Breast epithelium (tissue), 3 donors: ENCODE measurements at regions not wholly inside any gene's neighbourhood (a gene's known extent, or its start where the extent isn't known, plus 50 kb on each side); places are given as distances from the start of the nearest gene placed in this dataset.

ENCODE experiments used
- POLR2A ChIP-seq: fragments of 450-650 bp; IDR thresholded peaks from one replicate; pipeline ENCODE4 v1.6.1; 2016; ENCODE audit warnings: antibody characterized with exemption, mild to moderate bottlenecking, moderate library complexity
- POLR2AphosphoS5 ChIP-seq, 3 donors: sonication (generic); formaldehyde crosslinking; IDR thresholded peaks; one replicate each; pipeline ENCODE4 v1.6.1; 2017; ENCODE audit warnings: antibody characterized with exemption in 3 of 3
- TF ChIP-seq, protein P1 (sequence below), 3 donors: fragments of 450-650 bp; IDR thresholded peaks; one replicate each; pipeline ENCODE4 v1.5.1; 2016 to 2017; ENCODE audit warnings: antibody characterized with exemption in 3 of 3, mild to moderate bottlenecking in 3 of 3, moderate library complexity in 3 of 3

DNA sequence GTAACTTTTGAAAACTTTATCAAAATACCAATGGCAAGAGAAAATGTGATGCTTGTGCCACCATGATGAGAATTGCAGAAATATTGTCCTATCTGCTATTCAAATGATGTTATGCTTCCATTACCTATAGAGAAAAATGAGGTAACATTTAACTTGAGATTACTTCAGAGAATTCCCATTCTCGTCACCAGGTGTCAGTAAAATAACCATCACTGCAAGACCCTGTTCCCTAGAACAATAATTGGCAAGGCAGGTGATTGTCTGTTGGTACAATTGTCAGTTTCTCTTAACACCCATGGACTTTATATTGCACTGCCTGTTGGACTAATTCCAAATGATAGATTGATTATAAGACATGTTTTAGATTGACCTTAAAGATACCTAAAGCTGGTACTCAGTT is 179.9 kb downstream of the GABRG1 start:
- TF ChIP-seq POLR2A (no peak), POLR2AphosphoS5 (IDR thresholded peaks at IDR 0.05) (no peak)
- TF ChIP-seq, protein P1, sequence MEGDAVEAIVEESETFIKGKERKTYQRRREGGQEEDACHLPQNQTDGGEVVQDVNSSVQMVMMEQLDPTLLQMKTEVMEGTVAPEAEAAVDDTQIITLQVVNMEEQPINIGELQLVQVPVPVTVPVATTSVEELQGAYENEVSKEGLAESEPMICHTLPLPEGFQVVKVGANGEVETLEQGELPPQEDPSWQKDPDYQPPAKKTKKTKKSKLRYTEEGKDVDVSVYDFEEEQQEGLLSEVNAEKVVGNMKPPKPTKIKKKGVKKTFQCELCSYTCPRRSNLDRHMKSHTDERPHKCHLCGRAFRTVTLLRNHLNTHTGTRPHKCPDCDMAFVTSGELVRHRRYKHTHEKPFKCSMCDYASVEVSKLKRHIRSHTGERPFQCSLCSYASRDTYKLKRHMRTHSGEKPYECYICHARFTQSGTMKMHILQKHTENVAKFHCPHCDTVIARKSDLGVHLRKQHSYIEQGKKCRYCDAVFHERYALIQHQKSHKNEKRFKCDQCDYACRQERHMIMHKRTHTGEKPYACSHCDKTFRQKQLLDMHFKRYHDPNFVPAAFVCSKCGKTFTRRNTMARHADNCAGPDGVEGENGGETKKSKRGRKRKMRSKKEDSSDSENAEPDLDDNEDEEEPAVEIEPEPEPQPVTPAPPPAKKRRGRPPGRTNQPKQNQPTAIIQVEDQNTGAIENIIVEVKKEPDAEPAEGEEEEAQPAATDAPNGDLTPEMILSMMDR (IDR thresholded peaks at IDR 0.05), result no peak
